ENCODE measurements at regions not wholly inside any gene's neighbourhood (a gene's known extent, or its start where the extent isn't known, plus 50 kb on each side); places are given as distances from the start of the nearest gene placed in this dataset.

- DNase-seq (ENCODE audit: low read depth), result no peak
These were observed 56.1 kb downstream of the BTG1 start for GRCh38 chr12:92089559-92089958.

- DNase-seq (ENCODE audit: low read depth), result no peak
These were observed 56.8 kb downstream of the BTG1 start for GRCh38 chr12:92088805-92089204.

GRCh38 chr12:92085736-92086040 lies 60.0 kb downstream of the BTG1 start:
- DNase-seq (ENCODE audit: low read depth), result no peak

GRCh38 chr12:92085040-92085735 lies 60.5 kb downstream of the BTG1 start:
- no peak for DNase-seq (ENCODE audit: low read depth)

GRCh38 chr12:92080911-92081285 lies 64.7 kb downstream of the BTG1 start:
- DNase-seq (ENCODE audit: low read depth), result no peak

GRCh38 chr12:92079054-92079385 lies 66.6 kb downstream of the BTG1 start:
- DNase-seq (ENCODE audit: low read depth), result no peak

- DNase-seq (ENCODE audit: low read depth), result no peak
These were observed 67.2 kb downstream of the BTG1 start for GRCh38 chr12:92078167-92079053.

GRCh38 chr12:92077530-92077929 lies 68.1 kb downstream of the BTG1 start:
- DNase-seq (ENCODE audit: low read depth), result no peak

- no peak for DNase-seq (ENCODE audit: low read depth)
These were observed 69.5 kb downstream of the BTG1 start for GRCh38 chr12:92076101-92076500.

- DNase-seq (ENCODE audit: low read depth), result no peak
These were observed 70.2 kb downstream of the BTG1 start for GRCh38 chr12:92075425-92075914.

GRCh38 chr12:92074889-92075288 lies 70.8 kb downstream of the BTG1 start:
- no peak for DNase-seq (ENCODE audit: low read depth)

- DNase-seq (ENCODE audit: low read depth), result no peak
These were observed 72.6 kb downstream of the BTG1 start for GRCh38 chr12:92073094-92073493.

- no peak for DNase-seq (ENCODE audit: low read depth)
These were observed 73.5 kb downstream of the BTG1 start for GRCh38 chr12:92072112-92072511.

GRCh38 chr12:92070864-92071445 lies 74.7 kb downstream of the BTG1 start:
- DNase-seq (ENCODE audit: low read depth), result no peak

- DNase-seq (ENCODE audit: low read depth), result no peak
These were observed 75.4 kb downstream of the BTG1 start for GRCh38 chr12:92070054-92070863.

- no peak for DNase-seq (ENCODE audit: low read depth)
These were observed 77.2 kb downstream of the BTG1 start for GRCh38 chr12:92068459-92068858.

GRCh38 chr12:92065639-92066038 lies 80.0 kb downstream of the BTG1 start:
- no peak for DNase-seq (ENCODE audit: low read depth)

GRCh38 chr12:92065018-92065499 lies 80.6 kb downstream of the BTG1 start:
- no peak for DNase-seq (ENCODE audit: low read depth)

- no peak for DNase-seq (ENCODE audit: low read depth)
These were observed 81.2 kb downstream of the BTG1 start for GRCh38 chr12:92064422-92064821.

GRCh38 chr12:92063641-92064040 lies 82.0 kb downstream of the BTG1 start:
- DNase-seq (ENCODE audit: low read depth), result no peak

GRCh38 chr12:92062539-92063493 lies 82.8 kb downstream of the BTG1 start:
- no peak for DNase-seq (ENCODE audit: low read depth)
